ENCODE measurements at regions not wholly inside any gene's neighbourhood (a gene's known extent, or its start where the extent isn't known, plus 50 kb on each side); places are given as distances from the start of the nearest gene placed in this dataset.
A peak's percentile ranks its signal among the peaks of the same experiment; 100 is the strongest.
"Not testable (repeated sequence)": the region's sequence is repeated elsewhere in the genome, so short reads cannot be mapped to it uniquely, and the experiment has no call there.

GRCh38 chr22:11932212-11932611, 3595.8 kb upstream of the OR11H1 start:
- not testable (repeated sequence) for DNase-seq

- DNase-seq: not testable (repeated sequence)
Observed at GRCh38 chr22:11967915-11968616, 3559.9 kb upstream of the OR11H1 start.

DNA sequence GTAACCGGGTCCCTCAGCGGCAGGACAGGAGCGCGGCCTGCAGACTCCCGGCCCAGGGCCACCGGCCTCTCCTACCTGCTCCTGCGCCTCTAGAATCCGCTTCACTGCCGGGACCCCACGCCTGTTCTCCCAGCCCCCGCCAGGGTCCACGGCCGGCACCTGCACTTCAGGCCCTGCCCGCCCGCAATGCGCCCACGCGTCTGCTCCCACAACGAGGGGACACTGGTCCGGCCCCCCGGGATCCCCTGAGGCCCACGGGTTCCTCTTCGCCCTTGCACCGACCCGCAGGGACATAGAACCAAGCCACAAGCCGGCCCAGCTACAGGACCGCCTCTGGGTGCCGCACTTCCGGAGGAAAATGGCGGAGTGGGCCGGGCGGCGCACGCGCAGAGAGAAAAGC, 3554.1 kb upstream of the OR11H1 start:
- DNase-seq: peak; percentile 18
